ENCODE measurements at regions not wholly inside any gene's neighbourhood (a gene's known extent, or its start where the extent isn't known, plus 50 kb on each side); places are given as distances from the start of the nearest gene placed in this dataset.

DNA sequence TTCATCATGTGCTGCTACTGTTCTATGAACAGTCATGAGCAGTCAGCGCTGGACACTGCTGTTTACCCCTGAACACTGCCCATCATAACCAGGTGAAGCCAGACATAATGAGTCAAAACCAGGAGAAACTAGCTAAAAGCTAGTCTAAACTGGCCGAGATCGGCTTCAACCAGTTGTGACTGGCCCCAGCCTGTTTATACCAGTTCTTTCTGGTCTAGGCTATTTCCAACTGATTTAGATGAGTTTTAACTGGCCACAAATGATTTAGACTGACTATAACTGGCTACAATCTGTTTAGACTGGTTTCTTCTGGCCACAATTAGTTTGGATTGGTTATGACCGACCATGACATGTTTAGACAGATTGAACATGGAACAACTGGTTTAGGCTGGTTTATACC is 348.3 kb upstream of the CAMK1G start:
- H3K4me3 ChIP-seq (ENCODE audit: low read length), result no peak overlapping the region
- no peak for TF ChIP-seq ZNF274 (IDR thresholded peaks at IDR 0.05; ENCODE audit: low read depth, low read length)

DNA sequence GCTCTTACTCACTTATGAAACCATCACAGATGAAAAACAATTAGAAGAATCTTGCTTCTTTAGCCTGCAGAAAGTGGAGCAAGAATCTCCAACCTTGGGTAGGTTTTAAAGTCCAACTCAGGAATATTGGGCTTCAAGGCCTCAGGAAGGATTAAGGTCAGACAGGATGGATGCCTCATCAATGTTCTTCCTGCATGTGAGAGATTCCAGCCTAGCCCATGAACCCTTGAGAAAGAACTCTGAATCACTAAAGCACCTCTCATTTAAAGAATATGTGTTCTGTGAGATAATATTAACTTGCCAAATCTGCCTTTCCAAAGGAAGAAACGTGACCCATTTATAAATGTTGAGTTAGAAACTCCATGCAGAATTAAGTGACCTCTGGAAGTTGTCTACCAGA is 345.2 kb upstream of the CAMK1G start:
- TF ChIP-seq ZNF274 (IDR thresholded peaks at IDR 0.05; ENCODE audit: low read depth, low read length), result no peak
- no peak overlapping the region for H3K4me3 ChIP-seq (ENCODE audit: low read length)

DNA sequence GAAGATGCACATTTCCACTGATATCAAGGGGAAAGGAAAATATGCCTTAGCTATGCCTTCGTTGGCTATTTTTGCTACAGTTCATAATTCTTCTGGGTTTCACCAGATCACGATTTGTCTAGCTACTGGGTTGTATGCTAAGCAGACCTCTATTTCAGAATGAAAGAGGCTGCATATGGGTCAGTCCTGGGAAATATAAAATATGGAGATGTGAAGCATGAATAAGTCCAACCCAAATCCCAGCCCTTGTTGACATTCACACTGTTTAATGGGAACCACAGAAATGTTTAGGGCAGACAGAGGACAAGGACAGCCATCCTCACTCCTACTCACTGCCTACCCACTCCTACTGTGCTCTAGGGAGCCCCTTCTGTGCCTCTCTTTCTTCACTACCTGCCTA is 343.2 kb upstream of the CAMK1G start:
- TF ChIP-seq ZNF274 (IDR thresholded peaks at IDR 0.05; ENCODE audit: low read depth, low read length), result no peak

DNA sequence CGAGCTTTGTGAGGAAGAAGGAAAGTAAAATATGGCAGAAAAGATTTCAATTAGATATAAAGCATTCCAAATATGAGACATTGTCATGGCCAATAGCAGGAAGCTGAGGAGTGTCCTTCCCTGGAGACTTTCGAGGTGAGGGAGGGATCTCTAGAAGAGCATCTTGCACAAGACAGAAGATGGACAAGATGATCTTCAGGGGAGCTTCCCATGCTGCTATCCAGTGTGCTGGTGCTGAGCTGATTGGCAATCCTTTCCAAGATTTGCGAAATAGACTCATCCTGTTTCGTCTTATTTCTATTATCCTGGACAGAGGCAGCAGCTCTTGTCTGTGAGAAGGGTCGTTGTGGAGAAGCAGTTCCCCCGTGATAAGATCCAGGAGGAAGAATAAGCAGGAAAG is 342.0 kb upstream of the CAMK1G start:
- no peak for TF ChIP-seq ZNF274 (IDR thresholded peaks at IDR 0.05; ENCODE audit: low read depth, low read length)
- H3K4me3 ChIP-seq (ENCODE audit: low read length), result no peak overlapping the region

More for the DNA sequence above, 343.2 kb upstream of the CAMK1G start:
- H3K4me3 ChIP-seq (ENCODE audit: low read length), result no peak overlapping the region

DNA sequence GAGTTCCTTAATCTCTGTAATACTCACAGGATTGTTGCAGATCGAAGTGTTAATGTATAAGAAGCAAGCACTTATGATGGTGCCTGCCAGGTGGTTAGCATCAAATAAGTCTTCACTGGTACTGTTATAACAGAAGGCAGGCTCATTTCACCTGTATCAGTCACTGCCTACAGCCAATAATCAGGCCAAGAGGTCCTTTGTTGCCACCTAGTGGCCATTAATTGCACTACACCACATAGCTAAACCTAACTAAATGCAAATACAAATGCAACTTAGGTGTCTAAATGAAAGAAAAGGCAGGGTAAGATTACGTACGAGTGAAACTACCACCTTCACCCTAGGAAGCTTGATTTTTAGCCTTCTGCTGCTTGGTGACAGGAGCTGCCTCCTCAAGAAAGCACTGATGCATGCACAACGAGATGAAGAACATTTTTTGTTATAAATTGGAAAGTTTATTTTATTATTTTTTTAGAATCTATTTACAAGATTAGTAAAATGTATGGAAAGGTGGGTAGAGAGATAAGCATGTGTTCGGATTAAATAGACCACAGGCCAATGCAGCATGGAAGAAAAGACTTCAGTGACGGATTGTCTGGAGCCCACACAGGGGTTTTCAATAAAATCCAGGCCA is 334.8 kb upstream of the CAMK1G start:
- TF ChIP-seq ZNF274 (IDR thresholded peaks at IDR 0.05; ENCODE audit: low read depth, low read length), result no peak
- no peak overlapping the region for H3K4me3 ChIP-seq (ENCODE audit: low read length)

DNA sequence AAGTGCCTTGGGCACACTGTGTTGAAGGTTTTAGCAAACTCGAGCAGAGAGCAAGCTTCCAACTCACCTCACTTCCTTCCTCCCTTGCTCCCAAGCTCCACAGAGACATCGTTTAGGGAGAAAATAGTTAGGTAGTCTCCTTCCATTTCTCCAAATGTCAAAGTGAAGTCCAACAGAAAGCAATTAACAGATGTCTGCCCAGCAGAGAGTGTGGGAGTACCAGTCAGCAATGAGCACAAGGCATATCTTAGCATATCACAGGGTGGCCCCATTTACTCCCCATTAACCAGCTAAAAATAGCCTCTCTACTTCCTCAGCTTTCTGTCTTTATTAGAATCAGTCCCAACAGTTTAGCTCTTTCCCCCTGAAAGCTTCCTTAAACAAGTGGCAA is 334.2 kb upstream of the CAMK1G start:
- TF ChIP-seq ZNF274 (IDR thresholded peaks at IDR 0.05; ENCODE audit: low read depth, low read length), result no peak
- no peak overlapping the region for H3K4me3 ChIP-seq (ENCODE audit: low read length)

DNA sequence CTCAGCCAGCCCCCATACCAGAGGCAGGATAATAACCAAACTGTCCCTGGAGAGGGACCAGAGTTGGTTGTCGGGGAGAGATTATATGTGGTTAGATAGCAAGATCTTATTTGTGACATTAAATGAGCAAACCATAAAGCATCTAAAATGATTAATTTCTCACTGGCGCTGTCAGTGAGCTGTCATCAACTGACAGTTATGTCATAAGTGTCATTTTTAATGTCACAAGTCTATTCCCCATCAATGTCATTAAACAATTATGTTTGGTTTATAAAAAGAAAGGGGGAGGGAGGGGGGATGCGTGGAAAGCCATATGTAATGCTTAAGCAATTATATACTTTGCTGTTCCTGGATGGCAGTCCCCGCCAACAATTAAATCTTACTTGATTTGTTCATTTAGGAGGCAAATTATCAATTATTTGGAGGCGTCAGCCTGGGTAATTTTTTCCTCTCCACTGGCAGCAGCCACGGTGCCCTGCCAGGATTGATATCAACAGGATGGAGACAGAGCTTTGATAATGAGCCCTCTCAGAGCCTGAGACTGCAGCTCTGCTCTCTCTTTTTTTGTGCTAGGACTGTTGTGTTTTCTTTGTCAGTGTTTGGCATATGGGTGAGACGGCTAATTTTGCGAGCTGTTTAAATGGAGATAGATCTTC is 333.6 kb upstream of the CAMK1G start:
- no peak overlapping the region for H3K4me3 ChIP-seq (ENCODE audit: low read length)
- TF ChIP-seq ZNF274 (IDR thresholded peaks at IDR 0.05; ENCODE audit: low read depth, low read length), result no peak

DNA sequence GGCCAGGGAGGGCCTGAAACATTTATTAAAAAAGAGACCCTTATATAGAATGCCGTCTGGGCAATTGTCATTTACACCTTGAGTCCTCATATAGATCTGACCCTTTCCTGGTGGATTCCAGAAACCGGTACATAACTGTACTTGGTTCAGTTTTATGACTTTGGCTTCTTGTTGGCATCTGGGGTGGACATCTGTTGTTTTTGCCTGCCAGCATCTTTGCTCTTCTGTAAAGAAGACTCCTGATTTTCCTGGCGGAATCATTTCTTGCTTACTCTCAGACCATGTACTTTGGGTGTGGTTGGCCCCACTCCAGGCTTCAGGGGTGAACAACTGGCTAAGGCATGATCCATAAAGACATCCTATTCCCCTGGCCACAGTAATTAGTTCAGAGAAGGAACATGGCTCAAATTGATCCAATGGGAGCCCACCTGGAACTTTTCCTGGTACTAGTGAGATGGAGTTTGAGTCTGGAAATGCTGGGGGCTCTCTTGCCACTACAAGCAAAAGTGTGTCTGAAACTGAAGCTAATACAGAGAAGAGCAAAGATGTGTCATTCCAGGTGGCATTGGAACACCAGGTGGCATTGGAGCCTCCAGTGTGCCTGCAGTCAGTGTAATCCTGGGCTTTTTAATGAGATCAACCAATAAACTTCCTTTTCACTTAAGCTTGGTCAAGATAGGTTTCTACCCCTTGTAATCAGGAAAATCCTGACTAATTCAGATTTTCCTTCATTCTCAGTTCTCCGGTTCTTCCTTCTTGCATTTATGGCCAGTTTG is 332.5 kb upstream of the CAMK1G start:
- no peak overlapping the region for H3K4me3 ChIP-seq (ENCODE audit: low read length)
- TF ChIP-seq ZNF274 (IDR thresholded peaks at IDR 0.05; ENCODE audit: low read depth, low read length), result no peak

DNA sequence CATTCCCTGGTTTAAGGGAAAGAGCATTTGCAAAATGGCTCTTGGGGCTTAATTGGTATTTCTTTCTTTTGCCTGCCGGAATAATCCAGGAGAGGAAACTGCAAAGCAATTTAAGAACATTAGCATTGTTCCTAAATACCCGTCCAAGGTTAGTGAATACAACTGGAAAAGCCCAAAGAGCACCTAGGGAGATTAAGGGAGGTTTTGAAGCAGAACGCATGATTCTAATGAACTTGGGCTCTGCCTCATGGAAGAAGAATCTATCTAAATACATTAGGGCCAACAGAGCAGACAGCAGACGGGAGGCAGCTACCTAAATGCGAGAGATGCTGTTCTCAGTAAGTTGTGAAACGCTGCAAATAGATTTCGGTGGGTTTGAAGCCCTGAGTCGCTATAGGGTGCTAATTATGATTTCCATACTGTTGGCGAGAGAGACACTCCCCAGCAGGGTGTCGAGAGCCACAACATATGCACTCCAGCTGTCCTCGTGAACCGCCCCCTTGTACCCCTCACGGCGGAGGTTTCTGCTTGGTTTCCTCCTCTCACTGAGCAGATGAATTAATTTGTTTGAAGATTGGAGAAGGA is 326.7 kb upstream of the CAMK1G start:
- H3K4me3 ChIP-seq (ENCODE audit: low read length), result no peak overlapping the region
- TF ChIP-seq ZNF274 (IDR thresholded peaks at IDR 0.05; ENCODE audit: low read depth, low read length), result no peak

DNA sequence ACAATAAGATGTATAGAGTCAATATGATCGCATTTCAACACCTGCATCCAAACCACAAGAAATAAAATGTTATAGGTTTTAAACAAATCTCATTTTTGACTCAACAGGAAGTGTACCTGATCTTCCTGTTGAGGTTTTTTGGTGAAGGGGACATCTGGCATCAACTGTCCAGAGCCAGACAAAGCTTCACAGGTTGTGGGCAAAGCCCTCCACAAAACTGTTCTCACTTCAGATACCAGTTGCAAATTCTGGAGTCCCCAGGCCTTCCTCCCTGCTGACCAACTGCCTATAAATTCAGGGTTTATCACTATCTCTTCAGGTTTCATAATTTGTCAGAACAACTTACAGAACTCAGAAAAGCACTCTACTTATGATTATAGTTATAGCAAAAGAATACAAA is 326.1 kb upstream of the CAMK1G start:
- TF ChIP-seq ZNF274 (IDR thresholded peaks at IDR 0.05; ENCODE audit: low read depth, low read length), result no peak

DNA sequence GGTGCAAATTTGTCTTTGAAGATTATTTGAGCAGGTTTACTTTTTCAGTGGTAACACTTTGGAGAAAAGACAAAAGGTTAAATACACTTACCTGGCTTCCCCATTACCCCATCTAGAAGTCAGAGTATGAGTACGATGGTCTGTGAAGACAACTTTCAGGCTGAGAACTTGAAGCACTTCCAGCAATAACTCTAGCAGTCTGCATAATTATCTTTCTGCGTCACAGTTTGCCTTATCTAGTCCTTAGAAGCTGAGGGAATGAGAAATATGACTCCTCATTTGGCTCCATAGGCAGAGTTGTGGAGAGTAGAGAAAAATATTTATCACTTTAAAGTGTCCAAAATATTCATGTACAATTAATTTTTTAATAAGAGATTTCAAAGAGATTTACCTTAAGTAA is 323.4 kb upstream of the CAMK1G start:
- H3K4me3 ChIP-seq (ENCODE audit: low read length), result no peak overlapping the region
- TF ChIP-seq ZNF274 (IDR thresholded peaks at IDR 0.05; ENCODE audit: low read depth, low read length), result no peak

More for the DNA sequence above, 326.1 kb upstream of the CAMK1G start:
- H3K4me3 ChIP-seq (ENCODE audit: low read length), result no peak overlapping the region

DNA sequence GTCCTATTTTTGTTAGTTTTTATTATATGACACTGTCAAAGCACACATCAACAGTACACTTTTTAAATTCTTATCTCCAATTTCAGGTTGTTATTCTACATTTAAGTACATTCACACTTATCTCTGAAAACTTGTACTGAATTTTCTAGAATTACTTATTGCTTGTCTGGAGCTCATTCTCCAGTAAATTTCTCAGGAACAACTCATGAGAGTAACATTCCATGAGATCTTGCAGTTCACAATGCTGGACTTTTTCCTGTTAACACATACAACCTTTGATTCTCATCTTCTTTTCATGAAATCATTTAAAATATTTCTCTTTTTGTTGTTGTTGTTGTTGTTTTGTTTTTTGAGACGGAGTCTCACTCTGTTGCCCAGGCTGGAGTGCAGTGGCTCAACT is 320.9 kb upstream of the CAMK1G start:
- H3K4me3 ChIP-seq (ENCODE audit: low read length), result no peak overlapping the region

DNA sequence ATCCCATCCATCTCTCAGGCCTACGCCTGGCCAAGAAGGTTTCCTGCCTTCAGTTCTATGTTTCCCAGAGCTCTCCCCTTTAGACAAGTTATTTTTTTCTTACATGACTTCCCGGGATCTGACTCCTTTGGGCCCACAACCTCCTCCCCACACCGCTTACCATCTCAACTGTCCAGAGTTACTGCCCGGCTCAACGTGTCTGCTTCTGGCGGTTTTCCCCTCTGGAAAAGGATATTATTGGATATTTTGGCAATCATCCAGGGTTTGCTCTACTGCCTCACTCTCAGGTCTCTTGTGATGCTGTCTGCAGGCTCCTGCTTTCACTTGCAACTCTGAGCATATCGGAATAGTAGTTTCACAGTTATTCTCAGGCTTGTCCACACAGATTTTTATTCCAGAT is 318.2 kb upstream of the CAMK1G start:
- TF ChIP-seq ZNF274 (IDR thresholded peaks at IDR 0.05; ENCODE audit: low read depth, low read length), result no peak
- H3K4me3 ChIP-seq (ENCODE audit: low read length), result no peak overlapping the region

More for the DNA sequence above, 320.9 kb upstream of the CAMK1G start:
- TF ChIP-seq ZNF274 (IDR thresholded peaks at IDR 0.05; ENCODE audit: low read depth, low read length), result no peak

DNA sequence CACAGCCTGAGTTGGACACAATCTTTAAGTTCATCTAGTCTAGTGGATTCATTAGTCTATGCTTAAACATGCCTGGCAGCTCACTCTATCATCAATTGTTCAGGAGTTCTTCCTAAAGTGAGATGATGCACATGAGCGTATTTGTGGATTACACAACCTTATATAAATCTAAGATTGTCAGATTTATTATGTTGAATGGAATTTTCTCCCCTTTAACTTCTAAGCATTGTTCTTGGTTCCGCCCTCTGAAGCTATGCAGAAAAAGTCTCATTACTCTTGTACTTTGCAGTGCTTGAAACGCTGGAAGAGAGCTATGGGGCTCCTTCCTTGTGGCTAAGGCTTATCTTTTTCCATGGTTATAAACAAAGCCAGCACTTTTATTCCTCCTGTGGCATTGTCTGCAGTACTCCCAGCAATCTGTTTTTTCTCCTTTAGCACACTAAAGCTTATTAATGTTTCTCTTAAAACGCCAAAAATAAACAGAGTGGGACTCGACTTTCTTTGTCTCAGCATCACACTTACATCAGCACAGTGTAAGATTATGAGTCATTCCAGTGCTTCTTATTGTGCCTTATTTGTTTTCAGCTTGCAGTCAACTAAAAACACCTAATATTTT is 316.8 kb upstream of the CAMK1G start:
- TF ChIP-seq ZNF274 (IDR thresholded peaks at IDR 0.05; ENCODE audit: low read depth, low read length), result no peak
- H3K4me3 ChIP-seq (ENCODE audit: low read length), result no peak overlapping the region
